ENCODE measurements at regions not wholly inside any gene's neighbourhood (a gene's known extent, or its start where the extent isn't known, plus 50 kb on each side); places are given as distances from the start of the nearest gene placed in this dataset.

- Mint-ChIP-seq H3K27ac (no peak overlapping the region), H3K27me3 (peaks cover 4% of the 10 kb centered on the region), H3K36me3 (no peaks in the 10 kb centered on the region), H3K9me3 (peaks cover 0 to 9% (median 8%) of the 10 kb centered on the region in 7 donors), H3K4me3 (no peak overlapping the region), H3K4me1 (no peaks in the 10 kb centered on the region)
- Histone ChIP-seq H3K36me3 (ENCODE audit: control insufficient read depth, insufficient read depth, low read length) (no peaks in the 10 kb centered on the region), H3K27me3 (ENCODE audit: control insufficient read depth, insufficient read depth, low read length) (no peaks in the 10 kb centered on the region), H3K4me1 (ENCODE audit: control insufficient read depth, insufficient read depth, low read length, poor library complexity, severe bottlenecking) (no peaks in the 10 kb centered on the region), H3K27ac (ENCODE audit: insufficient read depth, low read length, poor library complexity, severe bottlenecking) (no peak overlapping the region), H3K9me3 (ENCODE audit: control insufficient read depth in 2 of 2, low read length in 2 of 2) (no peaks in the 10 kb centered on the region), H3K4me3 (ENCODE audit: low read depth, low read length) (no peak overlapping the region)
- DNase-seq (no peak), ATAC-seq (ENCODE audit: low read depth in 2 of 2) (no peak)
Observed at GRCh38 chr14:62301911-62302310, 539.7 kb downstream of the SNAPC1 start.

- no peak for DNase-seq
- no peaks in the 10 kb centered on the region for H3K4me1 Mint-ChIP-seq
- ATAC-seq (ENCODE audit: low read depth in 2 of 2) = no peak
- H3K9me3 Mint-ChIP-seq = peaks cover 0 to 14% (median 5%) of the 10 kb centered on the region in 7 donors
- Histone ChIP-seq H3K27ac (ENCODE audit: insufficient read depth, low read length, poor library complexity, severe bottlenecking) (no peak overlapping the region), H3K36me3 (ENCODE audit: control insufficient read depth, insufficient read depth, low read length) (no peaks in the 10 kb centered on the region), H3K27me3 (ENCODE audit: control insufficient read depth, insufficient read depth, low read length) (no peaks in the 10 kb centered on the region), H3K9me3 (ENCODE audit: control insufficient read depth in 2 of 2, low read length in 2 of 2) (no peaks in the 10 kb centered on the region), H3K4me1 (ENCODE audit: control insufficient read depth, insufficient read depth, low read length, poor library complexity, severe bottlenecking) (no peaks in the 10 kb centered on the region), H3K4me3 (ENCODE audit: low read depth, low read length) (no peak overlapping the region)
- H3K27ac Mint-ChIP-seq = no peak overlapping the region
- no peaks in the 10 kb centered on the region for H3K36me3 Mint-ChIP-seq
- no peak overlapping the region for H3K4me3 Mint-ChIP-seq
- H3K27me3 Mint-ChIP-seq = peaks cover 4% of the 10 kb centered on the region
Observed at GRCh38 chr14:62303437-62303836, 541.2 kb downstream of the SNAPC1 start.

GRCh38 chr14:62304257-62304656 is 542.0 kb downstream of the SNAPC1 start:
- Mint-ChIP-seq H3K36me3 (no peaks in the 10 kb centered on the region), H3K4me1 (no peaks in the 10 kb centered on the region), H3K27ac (no peak overlapping the region), H3K27me3 (peaks cover 4% of the 10 kb centered on the region), H3K4me3 (no peak overlapping the region), H3K9me3 (peaks cover 0 to 14% (median 5%) of the 10 kb centered on the region in 7 donors)
- no peak overlapping the region for H3K27ac ChIP-seq (ENCODE audit: insufficient read depth, low read length, poor library complexity, severe bottlenecking)
- H3K36me3 ChIP-seq (ENCODE audit: control insufficient read depth, insufficient read depth, low read length) = no peaks in the 10 kb centered on the region
- H3K4me1 ChIP-seq (ENCODE audit: control insufficient read depth, insufficient read depth, low read length, poor library complexity, severe bottlenecking) = no peaks in the 10 kb centered on the region
- H3K9me3 ChIP-seq (ENCODE audit: control insufficient read depth in 2 of 2, low read length in 2 of 2) = no peaks in the 10 kb centered on the region
- H3K4me3 ChIP-seq (ENCODE audit: low read depth, low read length) = no peak overlapping the region
- DNase-seq (no peak), ATAC-seq (ENCODE audit: low read depth in 2 of 2) (no peak)
- no peaks in the 10 kb centered on the region for H3K27me3 ChIP-seq (ENCODE audit: control insufficient read depth, insufficient read depth, low read length)

GRCh38 chr14:62307844-62308243 is 545.6 kb downstream of the SNAPC1 start:
- H3K4me1 ChIP-seq (ENCODE audit: control insufficient read depth, insufficient read depth, low read length, poor library complexity, severe bottlenecking) = no peaks in the 10 kb centered on the region
- ATAC-seq (ENCODE audit: low read depth in 2 of 2) = no peak
- DNase-seq = no peak
- peaks cover 0 to 6% (median 0%) of the 10 kb centered on the region in 7 donors for H3K9me3 Mint-ChIP-seq
- H3K27me3 ChIP-seq (ENCODE audit: control insufficient read depth, insufficient read depth, low read length) = no peaks in the 10 kb centered on the region
- no peak overlapping the region for H3K27ac Mint-ChIP-seq
- no peak overlapping the region for H3K27ac ChIP-seq (ENCODE audit: insufficient read depth, low read length, poor library complexity, severe bottlenecking)
- H3K27me3 Mint-ChIP-seq = peaks cover 5% of the 10 kb centered on the region
- H3K4me3 ChIP-seq (ENCODE audit: low read depth, low read length) = no peak overlapping the region
- no peak overlapping the region for H3K4me3 Mint-ChIP-seq
- H3K36me3 Mint-ChIP-seq = no peaks in the 10 kb centered on the region
- no peaks in the 10 kb centered on the region for H3K36me3 ChIP-seq (ENCODE audit: control insufficient read depth, insufficient read depth, low read length)
- H3K4me1 Mint-ChIP-seq = no peaks in the 10 kb centered on the region
- no peaks in the 10 kb centered on the region for H3K9me3 ChIP-seq (ENCODE audit: control insufficient read depth in 2 of 2, low read length in 2 of 2)

GRCh38 chr14:62308316-62308715 is 546.1 kb downstream of the SNAPC1 start:
- Histone ChIP-seq H3K4me3 (ENCODE audit: low read depth, low read length) (no peak overlapping the region), H3K27me3 (ENCODE audit: control insufficient read depth, insufficient read depth, low read length) (no peaks in the 10 kb centered on the region), H3K9me3 (ENCODE audit: control insufficient read depth in 2 of 2, low read length in 2 of 2) (no peaks in the 10 kb centered on the region), H3K36me3 (ENCODE audit: control insufficient read depth, insufficient read depth, low read length) (no peaks in the 10 kb centered on the region), H3K27ac (ENCODE audit: insufficient read depth, low read length, poor library complexity, severe bottlenecking) (no peak overlapping the region), H3K4me1 (ENCODE audit: control insufficient read depth, insufficient read depth, low read length, poor library complexity, severe bottlenecking) (no peaks in the 10 kb centered on the region)
- H3K27ac Mint-ChIP-seq = no peak overlapping the region
- H3K27me3 Mint-ChIP-seq = peaks cover 5% of the 10 kb centered on the region
- H3K4me3 Mint-ChIP-seq = no peak overlapping the region
- no peaks in the 10 kb centered on the region for H3K4me1 Mint-ChIP-seq
- no peaks in the 10 kb centered on the region for H3K36me3 Mint-ChIP-seq
- peaks cover 0 to 6% (median 0%) of the 10 kb centered on the region in 7 donors for H3K9me3 Mint-ChIP-seq
- ATAC-seq (ENCODE audit: low read depth in 2 of 2) (no peak), DNase-seq (no peak)

GRCh38 chr14:62308891-62309290 is 546.7 kb downstream of the SNAPC1 start:
- no peaks in the 10 kb centered on the region for H3K4me1 ChIP-seq (ENCODE audit: control insufficient read depth, insufficient read depth, low read length, poor library complexity, severe bottlenecking)
- Mint-ChIP-seq H3K27ac (no peak overlapping the region), H3K4me1 (no peaks in the 10 kb centered on the region), H3K9me3 (peaks cover 0 to 6% (median 0%) of the 10 kb centered on the region in 7 donors), H3K4me3 (no peak overlapping the region), H3K36me3 (no peaks in the 10 kb centered on the region), H3K27me3 (peaks cover 5% of the 10 kb centered on the region)
- no peak for ATAC-seq (ENCODE audit: low read depth in 2 of 2)
- no peaks in the 10 kb centered on the region for H3K36me3 ChIP-seq (ENCODE audit: control insufficient read depth, insufficient read depth, low read length)
- no peak overlapping the region for H3K27ac ChIP-seq (ENCODE audit: insufficient read depth, low read length, poor library complexity, severe bottlenecking)
- no peaks in the 10 kb centered on the region for H3K9me3 ChIP-seq (ENCODE audit: control insufficient read depth in 2 of 2, low read length in 2 of 2)
- no peak for DNase-seq
- H3K4me3 ChIP-seq (ENCODE audit: low read depth, low read length) = no peak overlapping the region
- no peaks in the 10 kb centered on the region for H3K27me3 ChIP-seq (ENCODE audit: control insufficient read depth, insufficient read depth, low read length)

GRCh38 chr14:62313212-62313611 is 551.0 kb downstream of the SNAPC1 start:
- H3K27ac Mint-ChIP-seq = no peak overlapping the region
- H3K36me3 Mint-ChIP-seq = no peaks in the 10 kb centered on the region
- no peaks in the 10 kb centered on the region for H3K9me3 ChIP-seq (ENCODE audit: control insufficient read depth in 2 of 2, low read length in 2 of 2)
- no peaks in the 10 kb centered on the region for H3K4me1 ChIP-seq (ENCODE audit: control insufficient read depth, insufficient read depth, low read length, poor library complexity, severe bottlenecking)
- no peaks in the 10 kb centered on the region for H3K36me3 ChIP-seq (ENCODE audit: control insufficient read depth, insufficient read depth, low read length)
- no peak for ATAC-seq (ENCODE audit: low read depth in 2 of 2)
- no peak for DNase-seq
- H3K4me1 Mint-ChIP-seq = no peaks in the 10 kb centered on the region
- H3K27ac ChIP-seq (ENCODE audit: insufficient read depth, low read length, poor library complexity, severe bottlenecking) = no peak overlapping the region
- peaks cover 0 to 5% (median 0%) of the 10 kb centered on the region in 7 donors for H3K9me3 Mint-ChIP-seq
- H3K4me3 ChIP-seq (ENCODE audit: low read depth, low read length) = no peak overlapping the region
- no peaks in the 10 kb centered on the region for H3K27me3 ChIP-seq (ENCODE audit: control insufficient read depth, insufficient read depth, low read length)
- peaks cover 5% of the 10 kb centered on the region for H3K27me3 Mint-ChIP-seq
- H3K4me3 Mint-ChIP-seq = no peak overlapping the region

GRCh38 chr14:62314221-62314620 is 552.0 kb downstream of the SNAPC1 start:
- no peak overlapping the region for H3K4me3 ChIP-seq (ENCODE audit: low read depth, low read length)
- ATAC-seq (ENCODE audit: low read depth in 2 of 2) (no peak), DNase-seq (no peak)
- Mint-ChIP-seq H3K9me3 (peaks cover 0 to 5% (median 0%) of the 10 kb centered on the region in 7 donors), H3K36me3 (no peaks in the 10 kb centered on the region), H3K4me1 (no peaks in the 10 kb centered on the region), H3K4me3 (no peak overlapping the region), H3K27me3 (peaks cover 5% of the 10 kb centered on the region), H3K27ac (no peak overlapping the region)
- no peaks in the 10 kb centered on the region for H3K27me3 ChIP-seq (ENCODE audit: control insufficient read depth, insufficient read depth, low read length)
- no peaks in the 10 kb centered on the region for H3K4me1 ChIP-seq (ENCODE audit: control insufficient read depth, insufficient read depth, low read length, poor library complexity, severe bottlenecking)
- no peaks in the 10 kb centered on the region for H3K36me3 ChIP-seq (ENCODE audit: control insufficient read depth, insufficient read depth, low read length)
- H3K27ac ChIP-seq (ENCODE audit: insufficient read depth, low read length, poor library complexity, severe bottlenecking) = no peak overlapping the region
- H3K9me3 ChIP-seq (ENCODE audit: control insufficient read depth in 2 of 2, low read length in 2 of 2) = no peaks in the 10 kb centered on the region

Data from CD4-positive, CD25-positive, alpha-beta regulatory T cell (primary cell).